ENCODE measurements at regions not wholly inside any gene's neighbourhood (a gene's known extent, or its start where the extent isn't known, plus 50 kb on each side); places are given as distances from the start of the nearest gene placed in this dataset.

GRCh38 chr10:64408391-64409183, 887.4 kb downstream of the REEP3 start:
- TF ChIP-seq CTCF (IDR thresholded peaks at IDR 0.05; ENCODE audit: low read length) = no peak
- no peak for TF ChIP-seq EZH2 (IDR thresholded peaks at IDR 0.05; ENCODE audit: borderline replicate concordance, low read length)
